PC-3 (cell line): ENCODE measurements at regions not wholly inside any gene's neighbourhood (a gene's known extent, or its start where the extent isn't known, plus 50 kb on each side); places are given as distances from the start of the nearest gene placed in this dataset.
A peak's percentile ranks its signal among the peaks of the same experiment; 100 is the strongest.

Experiments used
- ATAC-seq: fragments of 200-7000 bp; cut with Tn5 transposase; 2 replicates; pipeline ENCODE4 v1.9.1; 2020; ENCODE audit warnings: mild to moderate bottlenecking, moderate library complexity
- BruUV-seq: library from RNA; stranded (reverse); fragments of 400-500 nt; replicated peaks from 2 replicates; lab custom pipeline; 2021; lab: Mats Ljungman, UMichigan
- CTCF ChIA-PET: fragments of 300-600 bp; sonication (Branson Sonifier 250); formaldehyde crosslinking; loops from one replicate; lab custom pipeline; 2022; ENCODE audit warnings: antibody characterized with exemption; lab: Charles Lee
- POLR2A ChIA-PET: fragments of 300-600 bp; sonication (Branson Sonifier 250); formaldehyde crosslinking; loops from one replicate; lab custom pipeline; 2022; ENCODE audit warnings: antibody characterized with exemption; ENCODE audit not compliant: unreplicated experiment; lab: Charles Lee
- DNase-seq: peaks from one replicate; pipeline ENCODE4 v3.0.0-alpha.2; 2015
- H2AFZ ChIP-seq: fragments of 300-600 bp; sonication (generic); 2 replicates; pipeline ENCODE4 v1.6.0; 2016; ENCODE audit warnings: antibody characterized with exemption, low read length
- H3F3A ChIP-seq: fragments of 300-600 bp; sonication (generic); one replicate; pipeline ENCODE4 v1.6.0; 2017; ENCODE audit warnings: antibody characterized with exemption, low read length, control low read depth, mild to moderate bottlenecking; ENCODE audit not compliant: unreplicated experiment
- H3K27ac ChIP-seq: fragments of 300-600 bp; sonication (generic); 2 replicates; pipeline ENCODE4 v1.5.1; 2016; ENCODE audit warnings: mild to moderate bottlenecking, low read length
- H3K27me3 ChIP-seq: fragments of 300-600 bp; sonication (generic); 2 replicates; pipeline ENCODE4 v1.6.1; 2016; ENCODE audit warnings: low read length, mixed read lengths
- H3K36me3 ChIP-seq: fragments of 300-600 bp; sonication (generic); 2 replicates; pipeline ENCODE4 v1.6.1; 2016; ENCODE audit warnings: low read depth, mixed run types, low read length, mixed read lengths
- H3K4me1 ChIP-seq: fragments of 300-600 bp; sonication (generic); 2 replicates; pipeline ENCODE4 v1.5.1; 2016; ENCODE audit warnings: low read length; ENCODE audit not compliant: insufficient read depth
- H3K4me2 ChIP-seq: fragments of 300-600 bp; sonication (generic); 2 replicates; pipeline ENCODE4 v1.6.0; 2016; ENCODE audit warnings: low read length
- H3K4me3 ChIP-seq: fragments of 300-600 bp; sonication (generic); 2 replicates; pipeline ENCODE4 v1.5.1; 2016; ENCODE audit warnings: mild to moderate bottlenecking, low read length, mixed read lengths
- H3K79me2 ChIP-seq: fragments of 300-600 bp; sonication (generic); 2 replicates; pipeline ENCODE4 v1.6.1; 2017; ENCODE audit warnings: low read length, mixed read lengths
- H3K9ac ChIP-seq: fragments of 300-600 bp; sonication (generic); 2 replicates; pipeline ENCODE4 v1.6.0; 2016; ENCODE audit warnings: mild to moderate bottlenecking, low read length
- H3K9me2 ChIP-seq: fragments of 300-600 bp; sonication (generic); replicated peaks from 2 replicates; pipeline ENCODE4 v1.6.1; 2016; ENCODE audit warnings: mixed run types, low read length, mixed read lengths
- H3K9me3 ChIP-seq: fragments of 300-600 bp; sonication (generic); 2 replicates; pipeline ENCODE4 v1.6.1; 2016; ENCODE audit warnings: low read length, mixed read lengths
- H4K20me1 ChIP-seq: fragments of 300-600 bp; sonication (generic); 2 replicates; pipeline ENCODE4 v1.6.1; 2016; ENCODE audit warnings: low read length, mixed read lengths
- CTCF ChIP-seq: fragments of 300-600 bp; sonication (generic); conservative IDR thresholded peaks from 2 replicates; pipeline ENCODE4 v1.5.1; 2017; ENCODE audit warnings: antibody characterized with exemption, low read depth, mild to moderate bottlenecking, low read length
- EZH2 ChIP-seq: fragments of 300-600 bp; sonication (generic); IDR thresholded peaks from one replicate; pipeline ENCODE4 v1.6.1; 2017; ENCODE audit warnings: antibody characterized with exemption, mild to moderate bottlenecking, low read length; ENCODE audit not compliant: unreplicated experiment
- EZH2phosphoT487 ChIP-seq: fragments of 300-600 bp; sonication (generic); IDR thresholded peaks from 2 replicates; pipeline ENCODE4 v1.6.1; 2018; ENCODE audit warnings: mild to moderate bottlenecking, antibody characterized with exemption, low read length, borderline replicate concordance
- intact Hi-C: fragments of 100-400 bp; cut with micrococcal nuclease; formaldehyde crosslinking; loops from 2 replicates; pipeline ENCODE4 v1.9.0; 2023

- no peaks in the 10 kb centered on the region for H3K9me2 ChIP-seq
- ATAC-seq (no peak), DNase-seq (no peak)
- H3K27ac ChIP-seq, result no peak overlapping the region
- CTCF ChIA-PET, result no interaction called here
- TF ChIP-seq EZH2phosphoT487 (no peak), EZH2 (no peak), CTCF (no peak)
- no peaks in the 10 kb centered on the region for H3K36me3 ChIP-seq
- no peak overlapping the region for H2AFZ ChIP-seq
- H3K9ac ChIP-seq, result no peak overlapping the region
- intact Hi-C loops, result no loop called here
- no peaks in the 10 kb centered on the region for H3K27me3 ChIP-seq
- H3K79me2 ChIP-seq, result no peaks in the 10 kb centered on the region
- H3K4me1 ChIP-seq, result peaks cover 6% of the 10 kb centered on the region
- no peaks in the 10 kb centered on the region for H3F3A ChIP-seq
- BruUV-seq, result no TSS peak
- H3K4me3 ChIP-seq, result no peak overlapping the region
- POLR2A ChIA-PET, result no interaction called here
- no peaks in the 10 kb centered on the region for H3K9me3 ChIP-seq
- no peaks in the 10 kb centered on the region for H4K20me1 ChIP-seq
- H3K4me2 ChIP-seq, result no peak overlapping the region
These were observed 97.0 kb downstream of the AGTR2 start for GRCh38 chrX:116267511-116268040.

- Histone ChIP-seq H3K9me2 (no peaks in the 10 kb centered on the region), H3K27ac (peak overlapping the region; percentile 100), H3K9me3 (no peaks in the 10 kb centered on the region), H3K4me2 (peak overlapping the region; percentile 46), H3K79me2 (no peaks in the 10 kb centered on the region), H3K27me3 (no peaks in the 10 kb centered on the region), H4K20me1 (no peaks in the 10 kb centered on the region), H3K9ac (peak overlapping the region; percentile 93), H2AFZ (no peak overlapping the region), H3K36me3 (no peaks in the 10 kb centered on the region), H3K4me1 (peaks cover 18% of the 10 kb centered on the region), H3F3A (no peaks in the 10 kb centered on the region), H3K4me3 (no peak overlapping the region)
- ATAC-seq, result peak; percentile 94
- peak; percentile 90 for DNase-seq
- BruUV-seq, result no TSS peak
- intact Hi-C loops, result loop anchor here (2.0 kb wide), 1 partner anchor 32 kb away; no protein-coding TSS in a partner anchor
- TF ChIP-seq CTCF, result no peak
- TF ChIP-seq EZH2phosphoT487, result no peak
- no peak for TF ChIP-seq EZH2
- CTCF ChIA-PET, result interaction anchor here (0.6 kb wide), 1 partner anchor 59 kb away, joined by 3 read pairs; no protein-coding TSS in a partner anchor
- POLR2A ChIA-PET, result no interaction called here
These were observed 101.8 kb downstream of the AGTR2 start for GRCh38 chrX:116272322-116272721.

- no peaks in the 10 kb centered on the region for H3K79me2 ChIP-seq
- POLR2A ChIA-PET, result no interaction called here
- DNase-seq, result peak; percentile 51
- peaks cover 18% of the 10 kb centered on the region for H3K4me1 ChIP-seq
- peak overlapping the region; percentile 93 for H3K9ac ChIP-seq
- H2AFZ ChIP-seq, result no peak overlapping the region; the same call in 1 of the 2 replicates
- H3K9me2 ChIP-seq, result no peaks in the 10 kb centered on the region
- TF ChIP-seq EZH2phosphoT487, result no peak
- TF ChIP-seq EZH2, result no peak
- no peak for TF ChIP-seq CTCF
- H4K20me1 ChIP-seq, result no peaks in the 10 kb centered on the region
- H3K9me3 ChIP-seq, result no peaks in the 10 kb centered on the region
- H3K4me2 ChIP-seq, result peak overlapping the region; percentile 46
- no peaks in the 10 kb centered on the region for H3F3A ChIP-seq
- peak overlapping the region; percentile 100 for H3K27ac ChIP-seq
- no peaks in the 10 kb centered on the region for H3K36me3 ChIP-seq
- BruUV-seq, result TSS peak; percentile 99
- CTCF ChIA-PET, result no interaction called here
- no peak overlapping the region for H3K4me3 ChIP-seq
- peak; percentile 22 for ATAC-seq
- intact Hi-C loops, result loop anchor here (2.0 kb wide), 1 partner anchor 32 kb away; no protein-coding TSS in a partner anchor
- H3K27me3 ChIP-seq, result no peaks in the 10 kb centered on the region
These were observed 102.3 kb downstream of the AGTR2 start for GRCh38 chrX:116272861-116273260.
